NCI-H748 (cell line): ENCODE measurements at regions not wholly inside any gene's neighbourhood (a gene's known extent, or its start where the extent isn't known, plus 50 kb on each side); places are given as distances from the start of the nearest gene placed in this dataset.

ENCODE experiments used
- DNase-seq: peaks from one replicate; lab custom pipeline; 2025; ENCODE audit not compliant: unreplicated experiment; lab: John Stamatoyannopoulos, UW

- no peak for DNase-seq
These were observed 247.8 kb downstream of the BUB3 start for GRCh38 chr10:123402021-123402420.

GRCh38 chr10:123402656-123403055 lies 248.5 kb downstream of the BUB3 start:
- DNase-seq = no peak

- DNase-seq = no peak
These were observed 250.2 kb downstream of the BUB3 start for GRCh38 chr10:123404357-123404756.

- no peak for DNase-seq
These were observed 254.5 kb downstream of the BUB3 start for GRCh38 chr10:123408660-123409059.

- no peak for DNase-seq
These were observed 255.2 kb downstream of the BUB3 start for GRCh38 chr10:123409426-123409825.

- no peak for DNase-seq
These were observed 255.7 kb downstream of the BUB3 start for GRCh38 chr10:123409884-123410283.

GRCh38 chr10:123413353-123413752 lies 252.8 kb upstream of the GPR26 start:
- no peak for DNase-seq

GRCh38 chr10:123415523-123415922 lies 250.6 kb upstream of the GPR26 start:
- DNase-seq = no peak

GRCh38 chr10:123417414-123417813 lies 248.7 kb upstream of the GPR26 start:
- no peak for DNase-seq

GRCh38 chr10:123421461-123421860 lies 244.7 kb upstream of the GPR26 start:
- no peak for DNase-seq

- no peak for DNase-seq
These were observed 243.9 kb upstream of the GPR26 start for GRCh38 chr10:123422261-123422660.

GRCh38 chr10:123424537-123424936 lies 241.6 kb upstream of the GPR26 start:
- DNase-seq = no peak

GRCh38 chr10:123425680-123426079 lies 240.5 kb upstream of the GPR26 start:
- no peak for DNase-seq

GRCh38 chr10:123427165-123427786 lies 238.9 kb upstream of the GPR26 start:
- DNase-seq = no peak

GRCh38 chr10:123428391-123428790 lies 237.8 kb upstream of the GPR26 start:
- DNase-seq = peak; percentile 6

GRCh38 chr10:123429706-123430221 lies 236.4 kb upstream of the GPR26 start:
- no peak for DNase-seq

- no peak for DNase-seq
These were observed 232.6 kb upstream of the GPR26 start for GRCh38 chr10:123433539-123433938.

GRCh38 chr10:123434435-123435039 lies 231.6 kb upstream of the GPR26 start:
- no peak for DNase-seq

GRCh38 chr10:123442901-123443300 lies 223.3 kb upstream of the GPR26 start:
- DNase-seq = no peak

- no peak for DNase-seq
These were observed 222.2 kb upstream of the GPR26 start for GRCh38 chr10:123443924-123444323.

GRCh38 chr10:123445261-123445775 lies 220.8 kb upstream of the GPR26 start:
- no peak for DNase-seq

GRCh38 chr10:123446449-123447156 lies 219.6 kb upstream of the GPR26 start:
- DNase-seq = peak; percentile 23
